Activated CD4-positive, alpha-beta T cell treated with anti-CD3 and anti-CD28 coated beads for 36 hours (primary cell): ENCODE measurements at regions not wholly inside any gene's neighbourhood (a gene's known extent, or its start where the extent isn't known, plus 50 kb on each side); places are given as distances from the start of the nearest gene placed in this dataset.

Experiments
- ATAC-seq: fragments of 200-7000 bp; cut with Tn5 transposase; one replicate; pipeline ENCODE4 v1.10.0; 2021; ENCODE audit warnings: mild to moderate bottlenecking, moderate library complexity
- CTCF ChIA-PET: fragments of 350-600 bp; sonication (Branson Sonifier 250); formaldehyde crosslinking; loops from one replicate; lab custom pipeline; 2021; ENCODE audit warnings: antibody characterized with exemption; lab: Charles Lee
- POLR2A ChIA-PET: fragments of 350-600 bp; sonication (Branson Sonifier 250); formaldehyde crosslinking; loops from one replicate; lab custom pipeline; 2021; ENCODE audit warnings: antibody characterized with exemption, inconsistent platforms; lab: Charles Lee
- DNase-seq: peaks from one replicate; pipeline ENCODE4 v3.0.0-alpha.2; 2020
- H3K27ac Mint-ChIP-seq: one replicate; pipeline ENCODE4 v1.8.0; 2021; ENCODE audit warnings: mixed read lengths
- H3K27me3 Mint-ChIP-seq: one replicate; pipeline ENCODE4 v1.8.0; 2021; ENCODE audit warnings: mixed read lengths
- H3K36me3 Mint-ChIP-seq: one replicate; pipeline ENCODE4 v1.8.0; 2021; ENCODE audit warnings: low read depth, mixed read lengths
- H3K4me1 Mint-ChIP-seq: one replicate; pipeline ENCODE4 v1.8.0; 2021; ENCODE audit warnings: mixed read lengths
- H3K4me3 Mint-ChIP-seq: one replicate; pipeline ENCODE4 v1.8.0; 2021; ENCODE audit warnings: mild to moderate bottlenecking, moderate library complexity, mixed read lengths
- H3K9me3 Mint-ChIP-seq: one replicate; pipeline ENCODE4 v1.8.0; 2021; ENCODE audit warnings: low read depth, mixed read lengths
- intact Hi-C, 2 experiments: fragments of 100-400 bp; cut with DNase I in 1 of 2; cut with micrococcal nuclease in 1 of 2; formaldehyde crosslinking; loops; one replicate each; pipeline versions ENCODE4 v1.14.2 to v1.15.1; 2022 to 2024; cut with DNase I, micrococcal nuclease

- Mint-ChIP-seq H3K27me3 (no peaks in the 10 kb centered on the region), H3K4me1 (no peaks in the 10 kb centered on the region), H3K27ac (no peak overlapping the region), H3K36me3 (no peaks in the 10 kb centered on the region), H3K9me3 (peaks cover 19% of the 10 kb centered on the region), H3K4me3 (no peak overlapping the region)
- CTCF ChIA-PET: no interaction called here
- no peak for DNase-seq
- intact Hi-C loops: no loop called here
- ATAC-seq: no peak
- POLR2A ChIA-PET: no interaction called here
These were observed 280.8 kb downstream of the RERGL start for GRCh38 chr12:17809206-17809605.

- Mint-ChIP-seq H3K27me3 (no peaks in the 10 kb centered on the region), H3K27ac (no peak overlapping the region), H3K4me3 (no peak overlapping the region), H3K36me3 (no peaks in the 10 kb centered on the region), H3K9me3 (peaks cover 25% of the 10 kb centered on the region), H3K4me1 (no peaks in the 10 kb centered on the region)
- intact Hi-C loops: no loop called here
- POLR2A ChIA-PET: no interaction called here
- ATAC-seq: no peak
- CTCF ChIA-PET: no interaction called here
- no peak for DNase-seq
These were observed 287.0 kb downstream of the RERGL start for GRCh38 chr12:17802657-17803641.

- no peak overlapping the region for H3K4me3 Mint-ChIP-seq
- H3K36me3 Mint-ChIP-seq: no peaks in the 10 kb centered on the region
- H3K4me1 Mint-ChIP-seq: no peaks in the 10 kb centered on the region
- ATAC-seq: no peak
- H3K27me3 Mint-ChIP-seq: no peaks in the 10 kb centered on the region
- intact Hi-C loops: no loop called here
- CTCF ChIA-PET: no interaction called here
- no peak for DNase-seq
- H3K9me3 Mint-ChIP-seq: peaks cover 12% of the 10 kb centered on the region
- no peak overlapping the region for H3K27ac Mint-ChIP-seq
- POLR2A ChIA-PET: no interaction called here
These were observed 296.1 kb downstream of the RERGL start for GRCh38 chr12:17793854-17794253.

GRCh38 chr12:17778242-17778641, 311.8 kb downstream of the RERGL start:
- Mint-ChIP-seq H3K4me1 (no peaks in the 10 kb centered on the region), H3K4me3 (no peak overlapping the region), H3K27me3 (no peaks in the 10 kb centered on the region), H3K36me3 (no peaks in the 10 kb centered on the region), H3K27ac (no peak overlapping the region), H3K9me3 (peaks cover 10% of the 10 kb centered on the region)
- intact Hi-C loops: no loop called here
- no peak for DNase-seq
- ATAC-seq: no peak
- POLR2A ChIA-PET: no interaction called here
- CTCF ChIA-PET: no interaction called here

- DNase-seq (no peak), ATAC-seq (no peak)
- Mint-ChIP-seq H3K4me3 (no peak overlapping the region), H3K36me3 (no peaks in the 10 kb centered on the region), H3K27ac (no peak overlapping the region), H3K27me3 (no peaks in the 10 kb centered on the region), H3K4me1 (no peaks in the 10 kb centered on the region), H3K9me3 (peaks cover 17% of the 10 kb centered on the region)
- ChIA-PET CTCF (no interaction called here), POLR2A (no interaction called here)
- intact Hi-C loops: no loop called here
These were observed 326.6 kb downstream of the RERGL start for GRCh38 chr12:17763366-17763765.

GRCh38 chr12:17759982-17760381, 330.0 kb downstream of the RERGL start:
- Mint-ChIP-seq H3K27ac (no peak overlapping the region), H3K36me3 (no peaks in the 10 kb centered on the region), H3K9me3 (peaks cover 27% of the 10 kb centered on the region), H3K4me3 (no peak overlapping the region), H3K27me3 (no peaks in the 10 kb centered on the region), H3K4me1 (no peaks in the 10 kb centered on the region)
- DNase-seq (no peak), ATAC-seq (no peak)
- ChIA-PET POLR2A (no interaction called here), CTCF (no interaction called here)
- intact Hi-C loops: no loop called here
